ENCODE measurements at regions not wholly inside any gene's neighbourhood (a gene's known extent, or its start where the extent isn't known, plus 50 kb on each side); places are given as distances from the start of the nearest gene placed in this dataset.

- 1% methylated on average over 8 of the region's 8 CpGs for WGBS (ENCODE audit: insufficient coverage, low coverage, missing lambda C conversion rate)
- BruUV-seq (replicated peaks) = no TSS peak
- no peaks in the 10 kb centered on the region for H3K9me1 ChIP-seq (ENCODE audit: control insufficient read depth, insufficient read depth, low read length)
- ChIA-PET CTCF (ENCODE audit: low intra/inter-chr PET ratio) (no interaction called here), POLR2A (no interaction called here)
- H3K4me3 ChIP-seq = no peak overlapping the region
- ATAC-seq = no peak
- H3K27me3 ChIP-seq (ENCODE audit: control insufficient read depth in 2 of 2, insufficient read depth in 2 of 2, low read length in 2 of 2) = no peaks in the 10 kb centered on the region
- in situ Hi-C loops (cut with MboI) = no loop called here
- H3K4me1 ChIP-seq (replicated peaks in 1 of 2; ENCODE audit: control insufficient read depth in 2 of 2, insufficient read depth in 2 of 2, low read length in 2 of 2) = no peaks in the 10 kb centered on the region
- no peaks in the 10 kb centered on the region for H3K36me3 ChIP-seq (ENCODE audit: control insufficient read depth, insufficient read depth, low read length)
- intact Hi-C loops (cut with micrococcal nuclease) = no loop called here
- no peak overlapping the region for H2AFZ ChIP-seq (ENCODE audit: low read depth, low read length)
- TF ChIP-seq, protein P1, sequence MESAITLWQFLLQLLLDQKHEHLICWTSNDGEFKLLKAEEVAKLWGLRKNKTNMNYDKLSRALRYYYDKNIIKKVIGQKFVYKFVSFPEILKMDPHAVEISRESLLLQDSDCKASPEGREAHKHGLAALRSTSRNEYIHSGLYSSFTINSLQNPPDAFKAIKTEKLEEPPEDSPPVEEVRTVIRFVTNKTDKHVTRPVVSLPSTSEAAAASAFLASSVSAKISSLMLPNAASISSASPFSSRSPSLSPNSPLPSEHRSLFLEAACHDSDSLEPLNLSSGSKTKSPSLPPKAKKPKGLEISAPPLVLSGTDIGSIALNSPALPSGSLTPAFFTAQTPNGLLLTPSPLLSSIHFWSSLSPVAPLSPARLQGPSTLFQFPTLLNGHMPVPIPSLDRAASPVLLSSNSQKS (CRISPR knock-in tag; IDR thresholded peaks at IDR 0.05) = no peak
- TF ChIP-seq GATAD2A (IDR thresholded peaks at IDR 0.05) (no peak), ZBTB9 (CRISPR knock-in tag; IDR thresholded peaks at IDR 0.05) (no peak), GATA2 (CRISPR knock-in tag; IDR thresholded peaks at IDR 0.05) (no peak), ZNF436 (CRISPR knock-in tag; IDR thresholded peaks at IDR 0.05) (no peak), FOXA3 (CRISPR knock-in tag; conservative IDR thresholded peaks at IDR 0.05 in 1 of 2, IDR thresholded peaks at IDR 0.05 in 1 of 2) (no peak), ELF1 (tag; IDR thresholded peaks at IDR 0.05) (no peak), ZNF274 (IDR thresholded peaks at IDR 0.05; ENCODE audit: borderline replicate concordance, low read depth, low read length) (no peak), ATF2 (CRISPR knock-in tag; IDR thresholded peaks at IDR 0.05) (no peak)
- TF ChIP-seq, protein P2, sequence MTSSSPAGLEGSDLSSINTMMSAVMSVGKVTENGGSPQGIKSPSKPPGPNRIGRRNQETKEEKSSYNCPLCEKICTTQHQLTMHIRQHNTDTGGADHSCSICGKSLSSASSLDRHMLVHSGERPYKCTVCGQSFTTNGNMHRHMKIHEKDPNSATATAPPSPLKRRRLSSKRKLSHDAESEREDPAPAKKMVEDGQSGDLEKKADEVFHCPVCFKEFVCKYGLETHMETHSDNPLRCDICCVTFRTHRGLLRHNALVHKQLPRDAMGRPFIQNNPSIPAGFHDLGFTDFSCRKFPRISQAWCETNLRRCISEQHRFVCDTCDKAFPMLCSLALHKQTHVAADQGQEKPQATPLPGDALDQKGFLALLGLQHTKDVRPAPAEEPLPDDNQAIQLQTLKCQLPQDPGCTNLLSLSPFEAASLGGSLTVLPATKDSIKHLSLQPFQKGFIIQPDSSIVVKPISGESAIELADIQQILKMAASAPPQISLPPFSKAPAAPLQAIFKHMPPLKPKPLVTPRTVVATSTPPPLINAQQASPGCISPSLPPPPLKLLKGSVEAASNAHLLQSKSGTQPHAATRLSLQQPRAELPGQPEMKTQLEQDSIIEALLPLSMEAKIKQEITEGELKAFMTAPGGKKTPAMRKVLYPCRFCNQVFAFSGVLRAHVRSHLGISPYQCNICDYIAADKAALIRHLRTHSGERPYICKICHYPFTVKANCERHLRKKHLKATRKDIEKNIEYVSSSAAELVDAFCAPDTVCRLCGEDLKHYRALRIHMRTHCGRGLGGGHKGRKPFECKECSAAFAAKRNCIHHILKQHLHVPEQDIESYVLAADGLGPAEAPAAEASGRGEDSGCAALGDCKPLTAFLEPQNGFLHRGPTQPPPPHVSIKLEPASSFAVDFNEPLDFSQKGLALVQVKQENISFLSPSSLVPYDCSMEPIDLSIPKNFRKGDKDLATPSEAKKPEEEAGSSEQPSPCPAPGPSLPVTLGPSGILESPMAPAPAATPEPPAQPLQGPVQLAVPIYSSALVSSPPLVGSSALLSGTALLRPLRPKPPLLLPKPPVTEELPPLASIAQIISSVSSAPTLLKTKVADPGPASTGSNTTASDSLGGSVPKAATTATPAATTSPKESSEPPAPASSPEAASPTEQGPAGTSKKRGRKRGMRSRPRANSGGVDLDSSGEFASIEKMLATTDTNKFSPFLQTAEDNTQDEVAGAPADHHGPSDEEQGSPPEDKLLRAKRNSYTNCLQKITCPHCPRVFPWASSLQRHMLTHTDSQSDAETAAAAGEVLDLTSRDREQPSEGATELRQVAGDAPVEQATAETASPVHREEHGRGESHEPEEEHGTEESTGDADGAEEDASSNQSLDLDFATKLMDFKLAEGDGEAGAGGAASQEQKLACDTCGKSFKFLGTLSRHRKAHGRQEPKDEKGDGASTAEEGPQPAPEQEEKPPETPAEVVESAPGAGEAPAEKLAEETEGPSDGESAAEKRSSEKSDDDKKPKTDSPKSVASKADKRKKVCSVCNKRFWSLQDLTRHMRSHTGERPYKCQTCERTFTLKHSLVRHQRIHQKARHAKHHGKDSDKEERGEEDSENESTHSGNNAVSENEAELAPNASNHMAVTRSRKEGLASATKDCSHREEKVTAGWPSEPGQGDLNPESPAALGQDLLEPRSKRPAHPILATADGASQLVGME (CRISPR knock-in tag; IDR thresholded peaks at IDR 0.05) = no peak
- no peak overlapping the region for H3K4me2 ChIP-seq (ENCODE audit: insufficient read depth, low read length)
- FAIRE-seq = no peak
- H3K27ac ChIP-seq (ENCODE audit: extremely low read depth, low read depth, low read length) = no peak overlapping the region
- no peak overlapping the region for H3K9ac ChIP-seq (ENCODE audit: insufficient read depth in 1 of 2, low read depth in 2 of 2, low read length in 2 of 2)
- no peak for DNase-seq (ENCODE audit: extremely low read depth in 1 of 4, low spot score in 3 of 4)
- H3K79me2 ChIP-seq (ENCODE audit: control insufficient read depth, insufficient read depth, low read length) = no peaks in the 10 kb centered on the region
- no peaks in the 10 kb centered on the region for H3K9me3 ChIP-seq (replicated peaks; ENCODE audit: control insufficient read depth, insufficient read depth, low read depth, low read length)
- no peaks in the 10 kb centered on the region for H4K20me1 ChIP-seq (replicated peaks; ENCODE audit: control insufficient read depth, insufficient read depth, low read length)
Measured at GRCh38 chr15:25175033-25175788, 220.4 kb downstream of the SNRPN start.
